Osteocyte (in vitro differentiated cells): ENCODE measurements at regions not wholly inside any gene's neighbourhood (a gene's known extent, or its start where the extent isn't known, plus 50 kb on each side); places are given as distances from the start of the nearest gene placed in this dataset.

Source experiments
- DNase-seq: peaks from one replicate; pipeline ENCODE4 v3.0.0; 2021; ENCODE audit warnings: mixed read lengths; ENCODE audit not compliant: unreplicated experiment; ENCODE audit errors: extremely low spot score
- H3K27ac Mint-ChIP-seq: one replicate; pipeline ENCODE4 v1.8.0; 2021; ENCODE audit warnings: mild to moderate bottlenecking, mixed read lengths; ENCODE audit not compliant: unreplicated experiment
- H3K27me3 Mint-ChIP-seq: one replicate; pipeline ENCODE4 v1.8.0; 2021; ENCODE audit warnings: mixed read lengths; ENCODE audit not compliant: unreplicated experiment
- H3K36me3 Mint-ChIP-seq: one replicate; pipeline ENCODE4 v1.8.0; 2021; ENCODE audit warnings: mixed read lengths; ENCODE audit not compliant: unreplicated experiment
- H3K4me1 Mint-ChIP-seq: one replicate; pipeline ENCODE4 v1.8.0; 2021; ENCODE audit warnings: mixed read lengths; ENCODE audit not compliant: unreplicated experiment
- H3K4me3 Mint-ChIP-seq: one replicate; pipeline ENCODE4 v1.8.0; 2021; ENCODE audit warnings: mild to moderate bottlenecking, moderate library complexity, mixed read lengths; ENCODE audit not compliant: unreplicated experiment
- H3K9me3 Mint-ChIP-seq: one replicate; pipeline ENCODE4 v1.8.0; 2021; ENCODE audit warnings: mixed read lengths; ENCODE audit not compliant: unreplicated experiment
- TF ChIP-seq, protein P1 (sequence below): fragments of 200-600 bp; sonication (generic); IDR thresholded peaks from 2 replicates; pipeline ENCODE4 v1.5.0; 2021; ENCODE audit warnings: antibody characterized with exemption, mild to moderate bottlenecking, moderate library complexity

DNA sequence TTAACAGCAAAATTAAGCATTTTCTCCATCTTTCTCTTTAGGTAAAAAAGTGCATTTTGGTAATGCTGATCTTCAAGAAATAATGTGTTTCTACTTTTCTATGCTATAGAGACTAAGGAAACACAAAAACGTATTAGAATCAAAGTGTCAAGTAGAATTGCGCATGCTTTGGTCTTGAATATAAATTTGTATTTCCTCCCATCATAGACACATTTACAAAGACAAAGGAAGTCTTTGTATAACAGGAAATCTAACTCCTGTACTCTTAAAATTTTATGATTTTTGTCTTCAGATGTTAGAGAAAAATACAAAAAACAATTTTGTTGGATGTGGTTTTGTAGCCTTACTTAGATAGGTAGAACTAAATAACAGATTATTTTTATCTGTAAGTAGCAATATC is 1299.4 kb downstream of the NCAM2 start:
- Mint-ChIP-seq H3K9me3 (peaks cover 17% of the 10 kb centered on the region), H3K27me3 (no peaks in the 10 kb centered on the region), H3K36me3 (no peaks in the 10 kb centered on the region), H3K4me3 (no peak overlapping the region), H3K27ac (no peak overlapping the region), H3K4me1 (no peaks in the 10 kb centered on the region)
- DNase-seq, result no peak
- TF ChIP-seq, protein P1, sequence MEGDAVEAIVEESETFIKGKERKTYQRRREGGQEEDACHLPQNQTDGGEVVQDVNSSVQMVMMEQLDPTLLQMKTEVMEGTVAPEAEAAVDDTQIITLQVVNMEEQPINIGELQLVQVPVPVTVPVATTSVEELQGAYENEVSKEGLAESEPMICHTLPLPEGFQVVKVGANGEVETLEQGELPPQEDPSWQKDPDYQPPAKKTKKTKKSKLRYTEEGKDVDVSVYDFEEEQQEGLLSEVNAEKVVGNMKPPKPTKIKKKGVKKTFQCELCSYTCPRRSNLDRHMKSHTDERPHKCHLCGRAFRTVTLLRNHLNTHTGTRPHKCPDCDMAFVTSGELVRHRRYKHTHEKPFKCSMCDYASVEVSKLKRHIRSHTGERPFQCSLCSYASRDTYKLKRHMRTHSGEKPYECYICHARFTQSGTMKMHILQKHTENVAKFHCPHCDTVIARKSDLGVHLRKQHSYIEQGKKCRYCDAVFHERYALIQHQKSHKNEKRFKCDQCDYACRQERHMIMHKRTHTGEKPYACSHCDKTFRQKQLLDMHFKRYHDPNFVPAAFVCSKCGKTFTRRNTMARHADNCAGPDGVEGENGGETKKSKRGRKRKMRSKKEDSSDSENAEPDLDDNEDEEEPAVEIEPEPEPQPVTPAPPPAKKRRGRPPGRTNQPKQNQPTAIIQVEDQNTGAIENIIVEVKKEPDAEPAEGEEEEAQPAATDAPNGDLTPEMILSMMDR, result no peak

DNA sequence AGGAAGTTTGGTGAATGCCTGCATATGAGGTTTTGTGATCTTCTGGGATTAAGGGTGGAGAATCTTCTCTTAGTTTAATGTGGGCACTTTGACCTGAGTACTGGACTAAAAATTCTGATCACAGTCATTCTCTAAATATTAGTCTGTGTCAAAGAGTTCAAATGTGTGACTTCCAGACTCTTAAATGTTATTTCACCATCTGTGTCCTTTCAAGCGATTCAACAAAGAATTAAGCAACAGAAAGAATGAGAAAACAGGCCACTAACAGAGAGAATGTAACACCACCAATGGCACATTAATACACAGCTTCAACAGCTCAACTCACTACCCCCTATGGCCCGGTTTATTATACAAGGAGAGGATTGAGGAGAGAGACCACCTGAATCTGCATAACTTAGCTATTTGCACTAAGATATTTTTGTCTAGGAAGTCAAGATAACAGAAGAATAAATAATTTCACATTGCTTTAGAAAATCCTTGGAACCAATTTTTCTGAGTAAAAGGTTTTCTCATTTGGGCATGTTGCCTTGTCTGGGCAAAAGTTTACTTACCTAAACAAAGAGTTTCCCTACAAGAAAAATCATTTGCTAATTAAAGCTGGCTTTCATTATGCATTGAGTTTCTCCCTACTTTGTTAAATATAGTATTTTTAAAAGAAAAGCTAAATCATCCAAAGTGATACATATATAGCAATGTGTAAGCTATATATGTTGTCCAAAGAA is 1313.7 kb downstream of the NCAM2 start:
- H3K27me3 Mint-ChIP-seq, result no peaks in the 10 kb centered on the region

DNA sequence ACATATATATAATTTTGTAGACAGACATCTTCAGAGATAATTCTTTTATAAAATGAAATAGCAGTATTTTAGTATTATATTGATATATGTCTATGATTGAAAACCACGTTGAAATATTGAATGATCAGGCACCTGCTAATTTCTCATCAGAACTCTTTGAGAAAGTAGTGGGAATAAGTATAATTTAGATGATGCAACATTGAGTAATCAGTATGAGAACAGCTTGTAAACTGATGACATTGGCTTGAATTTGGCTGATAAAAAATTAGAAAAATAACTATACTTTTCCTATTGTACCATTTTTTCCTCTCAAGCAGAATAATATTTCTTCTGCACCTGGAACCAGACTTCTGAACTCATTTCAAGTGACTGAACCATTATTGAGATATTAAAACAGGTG is 1316.8 kb downstream of the NCAM2 start:
- TF ChIP-seq, protein P1, result no peak
- Mint-ChIP-seq H3K4me1 (no peaks in the 10 kb centered on the region), H3K36me3 (no peaks in the 10 kb centered on the region), H3K27ac (no peak overlapping the region), H3K27me3 (no peaks in the 10 kb centered on the region), H3K4me3 (no peak overlapping the region), H3K9me3 (peaks cover 24% of the 10 kb centered on the region)
- DNase-seq, result no peak

More for the DNA sequence above, 1313.7 kb downstream of the NCAM2 start:
- peaks cover 21% of the 10 kb centered on the region for H3K9me3 Mint-ChIP-seq
- no peaks in the 10 kb centered on the region for H3K4me1 Mint-ChIP-seq
- TF ChIP-seq, protein P1, result no peak
- no peak overlapping the region for H3K4me3 Mint-ChIP-seq
- H3K36me3 Mint-ChIP-seq, result no peaks in the 10 kb centered on the region
- H3K27ac Mint-ChIP-seq, result no peak overlapping the region
- DNase-seq, result no peak

DNA sequence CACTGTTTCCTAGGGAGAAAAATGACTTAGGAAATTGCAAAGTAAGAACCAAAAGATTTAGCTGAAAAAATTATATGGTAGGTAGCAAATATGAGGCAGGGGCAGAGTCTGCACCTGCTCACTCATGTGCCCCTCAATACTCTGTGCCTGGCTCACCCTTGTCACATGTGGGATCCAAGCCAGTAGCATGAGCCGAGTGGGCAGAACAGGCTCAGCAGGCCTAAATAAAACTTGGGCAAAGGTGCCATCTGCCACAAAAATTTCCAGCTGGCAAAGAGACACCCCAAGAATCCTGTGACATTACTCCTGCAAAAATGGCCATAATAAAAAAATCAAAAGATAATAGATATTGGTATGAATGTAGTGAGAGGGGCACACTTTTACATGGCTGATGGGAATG is 1321.2 kb downstream of the NCAM2 start:
- H3K27me3 Mint-ChIP-seq, result no peaks in the 10 kb centered on the region
- no peak for DNase-seq
- H3K4me1 Mint-ChIP-seq, result no peaks in the 10 kb centered on the region
- no peak overlapping the region for H3K4me3 Mint-ChIP-seq
- TF ChIP-seq, protein P1, result no peak
- H3K9me3 Mint-ChIP-seq, result peaks cover 25% of the 10 kb centered on the region
- no peak overlapping the region for H3K27ac Mint-ChIP-seq
- H3K36me3 Mint-ChIP-seq, result no peaks in the 10 kb centered on the region

DNA sequence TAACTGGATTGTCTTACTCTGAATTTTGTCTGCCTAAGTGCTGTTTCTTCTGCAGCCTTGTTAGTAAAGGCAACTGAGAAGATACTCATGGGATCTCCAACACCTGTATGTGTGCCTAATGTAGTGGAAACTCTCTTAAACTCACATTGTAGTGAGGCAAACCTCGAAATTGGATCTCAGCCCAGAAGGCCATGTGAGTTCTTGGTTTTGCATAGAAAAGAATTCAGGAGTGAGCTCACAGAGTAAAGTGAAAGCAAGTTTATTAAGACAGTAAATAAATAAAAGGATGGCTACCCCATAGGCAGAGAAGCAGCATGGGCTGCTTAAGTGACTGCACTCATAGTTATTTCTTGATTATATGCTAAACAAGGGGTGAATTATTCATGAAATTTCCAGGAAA is 1344.7 kb downstream of the NCAM2 start:
- no peaks in the 10 kb centered on the region for H3K36me3 Mint-ChIP-seq

More for the DNA sequence above, 1344.7 kb downstream of the NCAM2 start:
- no peak overlapping the region for H3K27ac Mint-ChIP-seq
- no peaks in the 10 kb centered on the region for H3K27me3 Mint-ChIP-seq
- H3K9me3 Mint-ChIP-seq, result peaks cover 28% of the 10 kb centered on the region
- H3K4me1 Mint-ChIP-seq, result peaks cover 2% of the 10 kb centered on the region
- no peak for DNase-seq
- H3K4me3 Mint-ChIP-seq, result no peak overlapping the region
- TF ChIP-seq, protein P1, result no peak
